ENCODE measurements at regions not wholly inside any gene's neighbourhood (a gene's known extent, or its start where the extent isn't known, plus 50 kb on each side); places are given as distances from the start of the nearest gene placed in this dataset.
"Not testable (repeated sequence)": the region's sequence is repeated elsewhere in the genome, so short reads cannot be mapped to it uniquely, and the experiment has no call there.

DNA sequence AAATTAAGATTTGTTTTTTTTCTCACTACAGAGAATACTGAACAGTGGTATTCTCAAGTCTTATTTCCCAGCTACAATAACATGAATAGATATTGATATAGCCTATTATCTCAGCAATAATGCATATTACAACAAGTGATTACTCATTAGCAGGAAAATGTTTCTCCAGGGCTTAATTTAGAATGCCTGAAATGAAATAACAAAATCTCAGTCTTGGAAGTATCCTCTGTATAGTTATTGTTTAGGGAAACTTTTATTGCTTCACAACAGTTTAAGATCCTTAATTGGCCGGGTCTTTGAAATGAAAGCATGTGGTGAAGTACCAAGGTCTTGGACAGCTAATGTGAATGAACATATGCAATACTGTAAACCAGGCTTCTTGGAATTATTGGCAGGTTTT lies 79.1 kb upstream of the ZEB1 start:
- TF ChIP-seq, protein P1, sequence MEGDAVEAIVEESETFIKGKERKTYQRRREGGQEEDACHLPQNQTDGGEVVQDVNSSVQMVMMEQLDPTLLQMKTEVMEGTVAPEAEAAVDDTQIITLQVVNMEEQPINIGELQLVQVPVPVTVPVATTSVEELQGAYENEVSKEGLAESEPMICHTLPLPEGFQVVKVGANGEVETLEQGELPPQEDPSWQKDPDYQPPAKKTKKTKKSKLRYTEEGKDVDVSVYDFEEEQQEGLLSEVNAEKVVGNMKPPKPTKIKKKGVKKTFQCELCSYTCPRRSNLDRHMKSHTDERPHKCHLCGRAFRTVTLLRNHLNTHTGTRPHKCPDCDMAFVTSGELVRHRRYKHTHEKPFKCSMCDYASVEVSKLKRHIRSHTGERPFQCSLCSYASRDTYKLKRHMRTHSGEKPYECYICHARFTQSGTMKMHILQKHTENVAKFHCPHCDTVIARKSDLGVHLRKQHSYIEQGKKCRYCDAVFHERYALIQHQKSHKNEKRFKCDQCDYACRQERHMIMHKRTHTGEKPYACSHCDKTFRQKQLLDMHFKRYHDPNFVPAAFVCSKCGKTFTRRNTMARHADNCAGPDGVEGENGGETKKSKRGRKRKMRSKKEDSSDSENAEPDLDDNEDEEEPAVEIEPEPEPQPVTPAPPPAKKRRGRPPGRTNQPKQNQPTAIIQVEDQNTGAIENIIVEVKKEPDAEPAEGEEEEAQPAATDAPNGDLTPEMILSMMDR (IDR thresholded peaks at IDR 0.05) = no peak
- no peak for TF ChIP-seq POLR2A (IDR thresholded peaks at IDR 0.05)
- DNase-seq (ENCODE audit: low spot score in 2 of 2) = no peak
- WGBS, 2 donors = 45 to 69% methylated on average over 1 of the region's 1 CpG

DNA sequence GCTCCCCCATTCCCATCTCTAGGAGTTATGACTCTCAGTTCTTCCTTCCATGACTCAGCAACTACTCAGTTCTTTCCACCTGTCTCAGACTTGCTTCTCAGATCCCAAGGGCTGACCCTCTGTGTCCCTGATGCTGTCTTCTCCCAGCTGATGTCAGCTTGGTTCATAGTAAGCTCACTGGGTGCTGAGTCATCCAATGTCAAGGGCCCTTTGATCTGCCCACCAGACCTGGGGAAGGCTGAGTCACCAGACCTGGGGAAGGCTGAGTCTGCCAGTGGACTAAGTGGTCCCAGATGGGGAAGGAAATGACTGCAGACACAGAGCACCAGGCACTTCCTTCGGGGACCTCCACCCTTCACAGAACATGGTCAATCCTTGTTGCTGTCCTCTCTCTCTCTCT lies 76.1 kb upstream of the ZEB1 start:
- no peak overlapping the region for H3K4me3 ChIP-seq (ENCODE audit: low read depth, poor library complexity, severe bottlenecking)
- TF ChIP-seq POLR2A (IDR thresholded peaks at IDR 0.05) = no peak
- TF ChIP-seq, protein P1 (IDR thresholded peaks at IDR 0.05) = no peak
- DNase-seq (ENCODE audit: low spot score in 2 of 2) = no peak
- intact Hi-C loops (cut with DNase I; ENCODE audit: low total_unique reads) = no loop called here
- WGBS, 2 donors = 33 to 40% methylated on average over 1 of the region's 1 CpG

More for the DNA sequence above, 79.1 kb upstream of the ZEB1 start:
- intact Hi-C loops (cut with DNase I; ENCODE audit: low total_unique reads) = no loop called here
- no peak overlapping the region for H3K4me3 ChIP-seq (ENCODE audit: low read depth, poor library complexity, severe bottlenecking)

DNA sequence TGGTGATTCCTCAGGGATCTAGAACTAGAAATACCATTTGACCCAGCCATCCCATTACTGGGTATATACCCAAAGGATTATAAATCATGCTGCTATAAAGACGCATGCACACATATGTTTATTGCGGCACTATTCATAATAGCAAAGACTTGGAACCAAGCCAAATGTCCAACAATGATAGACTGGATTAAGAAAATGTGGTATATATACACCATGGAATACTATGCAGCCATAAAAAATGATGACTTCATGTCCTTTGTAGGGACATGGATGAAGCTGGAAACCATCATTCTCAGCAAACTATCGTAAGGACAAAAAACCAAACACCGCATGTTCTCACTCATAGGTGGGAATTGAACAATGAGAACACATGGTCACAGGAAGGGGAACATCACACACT lies 67.9 kb upstream of the ZEB1 start:
- DNase-seq (ENCODE audit: low spot score in 2 of 2); intact Hi-C loops (cut with DNase I; ENCODE audit: low total_unique reads); H3K4me3 ChIP-seq (ENCODE audit: low read depth, poor library complexity, severe bottlenecking): not testable (repeated sequence)
- 93 to 98% methylated on average over 4 of the region's 4 CpGs for WGBS, 2 donors

DNA sequence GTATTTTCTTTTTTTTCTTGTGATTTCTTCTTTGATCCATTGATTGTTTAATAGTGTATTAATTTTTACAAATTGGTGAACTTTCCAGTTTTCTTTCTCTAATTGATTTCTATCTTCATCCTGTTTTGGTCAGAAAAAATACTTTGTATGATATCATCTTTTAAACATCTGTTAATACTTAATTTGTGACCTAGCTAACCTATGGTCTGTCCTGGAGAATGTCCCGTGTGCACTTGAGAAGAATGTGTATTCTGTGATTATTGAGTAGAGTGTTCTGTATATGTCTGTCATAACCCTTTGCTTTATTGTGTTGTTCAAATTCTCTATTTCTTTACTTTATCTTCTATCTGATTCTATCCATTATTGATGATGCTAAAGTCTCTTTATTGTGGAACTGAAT lies 65.8 kb upstream of the ZEB1 start:
- H3K4me3 ChIP-seq (ENCODE audit: low read depth, poor library complexity, severe bottlenecking) = no peak overlapping the region
- TF ChIP-seq POLR2A (IDR thresholded peaks at IDR 0.05) = no peak
- TF ChIP-seq, protein P1 (IDR thresholded peaks at IDR 0.05) = no peak
- 54 to 66% methylated on average over 1 of the region's 1 CpG for WGBS, 2 donors
- DNase-seq (ENCODE audit: low spot score in 2 of 2) = no peak
- intact Hi-C loops (cut with DNase I; ENCODE audit: low total_unique reads) = no loop called here

DNA sequence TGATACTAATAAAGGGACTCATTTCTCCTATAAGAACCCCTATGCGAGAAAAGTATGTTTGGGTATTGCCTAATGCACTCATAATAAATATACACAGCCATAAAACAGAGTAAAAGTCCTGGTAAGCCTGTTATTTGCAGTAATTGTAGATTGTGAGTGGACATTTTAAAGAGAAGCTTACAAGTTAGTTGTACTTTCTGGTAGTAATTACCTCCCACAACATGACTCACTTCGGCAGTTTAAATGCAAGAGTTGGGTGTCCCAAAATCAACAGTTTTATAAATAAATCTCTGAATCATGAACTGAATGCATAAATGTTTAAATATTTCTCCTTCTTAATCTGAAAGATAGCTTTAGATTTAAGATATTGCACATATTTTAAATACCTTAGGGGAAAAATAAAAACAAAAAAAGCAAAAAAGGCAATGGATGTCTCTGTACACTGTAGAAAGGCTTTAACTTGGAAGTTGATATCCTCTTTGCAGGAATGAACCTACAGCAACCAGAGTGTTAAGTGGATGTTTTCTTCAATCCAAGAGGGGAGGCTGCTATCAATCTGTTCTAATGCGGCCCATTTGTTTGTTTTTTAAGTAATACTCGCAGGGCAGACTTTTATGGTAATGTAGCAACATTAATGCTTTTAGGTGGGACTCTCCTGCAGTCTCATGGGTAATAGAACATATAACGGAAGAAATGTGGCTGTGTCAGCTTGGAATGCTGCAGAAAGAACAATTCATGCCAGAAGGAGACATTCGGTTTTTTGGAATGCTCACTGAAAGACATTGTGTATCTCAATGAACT lies 57.3 kb upstream of the ZEB1 start:
- H3K4me3 ChIP-seq (ENCODE audit: low read depth, poor library complexity, severe bottlenecking) = no peak overlapping the region
- no peak for DNase-seq (ENCODE audit: low spot score in 2 of 2)
- 35 to 49% methylated on average over 6 of the region's 6 CpGs for WGBS, 2 donors
- TF ChIP-seq, protein P1 (IDR thresholded peaks at IDR 0.05) = no peak
- no peak for TF ChIP-seq POLR2A (IDR thresholded peaks at IDR 0.05)
- intact Hi-C loops (cut with DNase I; ENCODE audit: low total_unique reads) = no loop called here

DNA sequence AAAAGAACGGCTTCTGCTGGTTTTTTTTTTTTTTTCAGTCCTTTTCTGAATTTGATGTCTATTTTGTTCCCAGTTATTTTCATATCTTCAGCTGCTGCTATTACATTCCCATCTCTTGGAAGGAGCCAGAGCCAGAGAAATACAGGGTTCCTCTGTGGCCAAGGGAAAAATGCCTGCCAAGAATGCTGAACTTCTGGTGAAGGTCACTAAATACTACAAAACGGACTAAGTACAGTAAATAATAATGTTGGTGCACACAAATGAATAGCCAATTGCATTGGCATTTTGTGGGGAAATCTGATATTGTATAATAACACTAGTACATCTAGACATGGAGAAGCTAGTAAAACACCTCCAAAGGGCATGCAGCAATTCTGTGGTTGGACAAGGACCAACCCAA lies 56.3 kb upstream of the ZEB1 start:
- TF ChIP-seq, protein P1 (IDR thresholded peaks at IDR 0.05) = no peak
- TF ChIP-seq POLR2A (IDR thresholded peaks at IDR 0.05) = no peak
- 56 to 60% methylated on average over 2 of the region's 2 CpGs for WGBS, 2 donors
- DNase-seq (ENCODE audit: low spot score in 2 of 2) = no peak
- H3K4me3 ChIP-seq (ENCODE audit: low read depth, poor library complexity, severe bottlenecking) = no peak overlapping the region
- intact Hi-C loops (cut with DNase I; ENCODE audit: low total_unique reads) = no loop called here

Data from lower leg skin (tissue), 4 donors.